Endodermal cell (in vitro differentiated cells): ENCODE measurements at regions not wholly inside any gene's neighbourhood (a gene's known extent, or its start where the extent isn't known, plus 50 kb on each side); places are given as distances from the start of the nearest gene placed in this dataset.

ENCODE experiments used
- DNase-seq: peaks from one replicate; pipeline ENCODE4 v3.0.0-alpha.2; 2017
- H3K27ac ChIP-seq: 2 replicates; pipeline ENCODE4 v1.5.1; 2013; ENCODE audit warnings: mild to moderate bottlenecking, low read depth, low read length, moderate library complexity
- H3K27me3 ChIP-seq: 2 replicates; pipeline ENCODE4 v1.6.1; 2013; ENCODE audit warnings: mild to moderate bottlenecking, low read length, moderate library complexity; ENCODE audit not compliant: insufficient read depth, control insufficient read depth, poor library complexity, severe bottlenecking
- H3K36me3 ChIP-seq: 2 replicates; pipeline ENCODE4 v1.7.0; 2013; ENCODE audit warnings: mild to moderate bottlenecking, low read length, moderate library complexity; ENCODE audit not compliant: control insufficient read depth, insufficient read depth
- H3K4me1 ChIP-seq: one replicate; pipeline ENCODE4 v1.7.0; 2013; ENCODE audit warnings: low read length; ENCODE audit not compliant: control insufficient read depth, insufficient read depth
- H3K4me3 ChIP-seq: 2 replicates; pipeline ENCODE4 v1.5.1; 2013; ENCODE audit warnings: mild to moderate bottlenecking, low read length, moderate library complexity
- H3K9ac ChIP-seq: 2 replicates; pipeline ENCODE4 v1.6.1; 2013; ENCODE audit warnings: mild to moderate bottlenecking, low read length, moderate library complexity; ENCODE audit not compliant: poor library complexity, severe bottlenecking; ENCODE audit errors: extremely low read depth
- H3K9me3 ChIP-seq: 2 replicates; pipeline ENCODE4 v1.6.1; 2013; ENCODE audit warnings: mild to moderate bottlenecking, low read length, moderate library complexity; ENCODE audit not compliant: control insufficient read depth
- H3K27ac Mint-ChIP-seq: 2 replicates; pipeline ENCODE4 v1.8.0; 2020; ENCODE audit warnings: mixed read lengths
- H3K27me3 Mint-ChIP-seq: 2 replicates; pipeline ENCODE4 v1.8.0; 2021; ENCODE audit warnings: mild to moderate bottlenecking, mixed read lengths; ENCODE audit not compliant: insufficient read depth
- H3K36me3 Mint-ChIP-seq: 2 replicates; pipeline ENCODE4 v1.8.0; 2020; ENCODE audit warnings: low read depth, mixed read lengths
- H3K4me1 Mint-ChIP-seq: 2 replicates; pipeline ENCODE4 v1.8.0; 2020; ENCODE audit warnings: mixed read lengths
- H3K4me3 Mint-ChIP-seq: 2 replicates; pipeline ENCODE4 v1.8.0; 2020; ENCODE audit warnings: mild to moderate bottlenecking, moderate library complexity, mixed read lengths
- H3K9me3 Mint-ChIP-seq: 2 replicates; pipeline ENCODE4 v1.8.0; 2020; ENCODE audit warnings: mild to moderate bottlenecking, mixed read lengths
- WGBS, 2 experiments: methylation state at CpG; one replicate each; pipeline versions ENCODE4 v1.1.5 to v1.1.7; 2013; ENCODE audit warnings: missing lambda C conversion rate in 2 of 2, mixed read lengths in 1 of 2; ENCODE audit not compliant: insufficient coverage in 1 of 2, insufficient read length in 1 of 2; 5-methylcytosine and 5-hydroxymethylcytosine counted together
- TF ChIP-seq, protein P1 (sequence below): fragments of 200-600 bp; sonication (generic); conservative IDR thresholded peaks from 2 replicates; pipeline ENCODE4 v1.5.0; 2021; ENCODE audit warnings: antibody characterized with exemption, mild to moderate bottlenecking

DNA sequence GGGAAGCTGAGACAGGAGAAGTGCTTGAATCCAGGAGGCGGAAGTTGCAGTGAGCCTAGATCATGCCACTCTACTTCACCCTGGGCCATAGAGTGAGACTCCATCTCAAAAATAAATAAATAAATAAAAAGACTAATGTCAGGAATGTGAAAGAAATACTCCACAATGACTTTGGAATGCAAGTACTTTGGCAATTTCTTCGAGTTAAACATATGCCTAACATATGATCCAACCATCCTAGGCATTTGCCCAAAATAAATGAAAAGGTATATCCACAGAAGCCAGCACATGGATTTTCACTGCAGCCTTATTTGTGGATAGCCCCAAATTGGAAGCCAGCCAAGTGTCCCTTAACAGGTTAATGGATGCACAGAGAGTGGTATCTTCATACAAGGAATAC is 357.9 kb upstream of the TMEM132C start:
- Mint-ChIP-seq H3K36me3 (no peaks in the 10 kb centered on the region), H3K27ac (no peak overlapping the region), H3K9me3 (peaks cover 1% of the 10 kb centered on the region), H3K4me3 (no peak overlapping the region), H3K27me3 (no peaks in the 10 kb centered on the region), H3K4me1 (no peaks in the 10 kb centered on the region)
- H3K27ac ChIP-seq = no peak overlapping the region
- 50 to 85% methylated on average over 1 to 2 of the region's 2 CpGs for WGBS, 2 experiments
- no peak overlapping the region for H3K4me3 ChIP-seq
- no peak for DNase-seq
- no peaks in the 10 kb centered on the region for H3K4me1 ChIP-seq
- H3K9me3 ChIP-seq = no peaks in the 10 kb centered on the region
- TF ChIP-seq, protein P1, sequence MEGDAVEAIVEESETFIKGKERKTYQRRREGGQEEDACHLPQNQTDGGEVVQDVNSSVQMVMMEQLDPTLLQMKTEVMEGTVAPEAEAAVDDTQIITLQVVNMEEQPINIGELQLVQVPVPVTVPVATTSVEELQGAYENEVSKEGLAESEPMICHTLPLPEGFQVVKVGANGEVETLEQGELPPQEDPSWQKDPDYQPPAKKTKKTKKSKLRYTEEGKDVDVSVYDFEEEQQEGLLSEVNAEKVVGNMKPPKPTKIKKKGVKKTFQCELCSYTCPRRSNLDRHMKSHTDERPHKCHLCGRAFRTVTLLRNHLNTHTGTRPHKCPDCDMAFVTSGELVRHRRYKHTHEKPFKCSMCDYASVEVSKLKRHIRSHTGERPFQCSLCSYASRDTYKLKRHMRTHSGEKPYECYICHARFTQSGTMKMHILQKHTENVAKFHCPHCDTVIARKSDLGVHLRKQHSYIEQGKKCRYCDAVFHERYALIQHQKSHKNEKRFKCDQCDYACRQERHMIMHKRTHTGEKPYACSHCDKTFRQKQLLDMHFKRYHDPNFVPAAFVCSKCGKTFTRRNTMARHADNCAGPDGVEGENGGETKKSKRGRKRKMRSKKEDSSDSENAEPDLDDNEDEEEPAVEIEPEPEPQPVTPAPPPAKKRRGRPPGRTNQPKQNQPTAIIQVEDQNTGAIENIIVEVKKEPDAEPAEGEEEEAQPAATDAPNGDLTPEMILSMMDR = no peak
- H3K27me3 ChIP-seq = no peaks in the 10 kb centered on the region
- no peak overlapping the region for H3K9ac ChIP-seq
- H3K36me3 ChIP-seq = no peaks in the 10 kb centered on the region

DNA sequence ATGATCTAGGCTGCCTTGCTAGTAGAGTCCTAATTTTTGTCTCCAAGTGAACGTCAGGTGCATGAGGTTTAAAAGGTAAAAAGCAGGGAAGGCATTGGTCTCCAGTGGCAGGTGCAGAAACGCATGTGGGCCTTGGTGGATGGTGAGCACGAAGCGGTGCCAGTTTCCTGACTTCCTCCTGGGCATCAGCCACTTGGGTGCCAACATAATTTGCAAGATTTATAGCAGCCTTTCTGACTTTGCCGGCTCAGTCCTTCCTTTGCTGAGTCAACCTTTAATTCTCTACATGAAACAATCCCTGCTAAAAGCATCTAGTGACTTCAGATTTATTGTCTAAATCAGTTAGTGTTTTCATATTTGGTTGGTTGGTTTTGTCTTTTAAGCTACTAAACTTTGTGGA is 355.7 kb upstream of the TMEM132C start:
- Mint-ChIP-seq H3K27me3 (no peaks in the 10 kb centered on the region), H3K36me3 (no peaks in the 10 kb centered on the region), H3K27ac (no peak overlapping the region), H3K4me1 (no peaks in the 10 kb centered on the region), H3K9me3 (no peaks in the 10 kb centered on the region), H3K4me3 (no peak overlapping the region)
- TF ChIP-seq, protein P1 = no peak
- no peaks in the 10 kb centered on the region for H3K27me3 ChIP-seq
- 95 to 96% methylated on average over 3 to 5 of the region's 5 CpGs for WGBS, 2 experiments
- H3K9me3 ChIP-seq = no peaks in the 10 kb centered on the region
- H3K27ac ChIP-seq = no peak overlapping the region
- H3K4me1 ChIP-seq = no peaks in the 10 kb centered on the region
- no peak for DNase-seq
- no peak overlapping the region for H3K4me3 ChIP-seq
- no peaks in the 10 kb centered on the region for H3K36me3 ChIP-seq
- H3K9ac ChIP-seq = no peak overlapping the region

DNA sequence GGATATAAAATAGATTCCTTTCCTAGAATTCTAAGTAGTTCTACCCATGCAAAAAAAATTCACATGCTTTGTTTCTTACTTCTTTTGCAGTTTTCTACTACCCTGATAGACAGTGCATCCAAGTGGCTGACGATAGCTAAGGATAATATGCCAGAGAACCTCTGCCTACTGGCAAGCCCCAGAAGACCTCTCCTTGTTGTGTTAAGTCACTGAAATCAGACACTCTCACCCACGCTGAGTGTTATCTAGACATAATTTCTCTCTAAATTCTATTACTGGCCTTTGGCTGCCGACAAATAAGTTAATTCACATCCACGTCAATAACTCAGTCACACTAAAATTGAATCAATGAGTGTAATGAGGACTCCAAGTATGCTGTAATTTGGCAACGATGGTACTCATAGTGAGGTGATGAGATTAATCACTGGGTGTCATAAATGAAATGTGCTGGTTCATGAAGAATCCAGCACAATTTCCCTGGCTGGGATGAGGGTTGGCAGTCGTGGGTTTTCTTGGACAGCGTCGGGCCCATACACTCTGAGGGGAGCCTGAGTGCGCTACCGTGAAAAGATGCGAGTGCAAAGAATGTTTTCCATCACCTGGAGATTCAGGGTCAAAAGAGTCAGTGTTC is 354.8 kb upstream of the TMEM132C start:
- Mint-ChIP-seq H3K4me3 (no peak overlapping the region), H3K36me3 (no peaks in the 10 kb centered on the region), H3K4me1 (no peaks in the 10 kb centered on the region), H3K27ac (no peak overlapping the region), H3K27me3 (no peaks in the 10 kb centered on the region), H3K9me3 (no peaks in the 10 kb centered on the region)
- 92 to 97% methylated on average over 9 to 10 of the region's 11 CpGs for WGBS, 2 experiments
- TF ChIP-seq, protein P1 = no peak
- H3K9ac ChIP-seq = no peak overlapping the region
- H3K27me3 ChIP-seq = no peaks in the 10 kb centered on the region
- no peaks in the 10 kb centered on the region for H3K4me1 ChIP-seq
- H3K27ac ChIP-seq = no peak overlapping the region
- no peak overlapping the region for H3K4me3 ChIP-seq
- DNase-seq = no peak
- no peaks in the 10 kb centered on the region for H3K36me3 ChIP-seq
- no peaks in the 10 kb centered on the region for H3K9me3 ChIP-seq
